Hepatocyte (in vitro differentiated cells): ENCODE measurements at regions not wholly inside any gene's neighbourhood (a gene's known extent, or its start where the extent isn't known, plus 50 kb on each side); places are given as distances from the start of the nearest gene placed in this dataset.

Experiments used
- DNase-seq: peaks from one replicate; pipeline ENCODE4 v3.0.0-alpha.2; 2016; ENCODE audit warnings: low spot score
- H2AFZ ChIP-seq: fragments of 200-600 bp; sonication (generic); 2 replicates; pipeline ENCODE4 v1.6.0; 2016; ENCODE audit warnings: antibody characterized with exemption, mild to moderate bottlenecking
- H3K27ac ChIP-seq: fragments of 200-600 bp; sonication (generic); 2 replicates; pipeline ENCODE4 v1.5.1; 2016; ENCODE audit warnings: mild to moderate bottlenecking
- H3K27me3 ChIP-seq: fragments of 200-600 bp; sonication (generic); 2 replicates; pipeline ENCODE4 v1.6.1; 2016
- H3K36me3 ChIP-seq: fragments of 200-600 bp; sonication (generic); replicated peaks from 2 replicates; pipeline ENCODE4 v1.5.1; 2016; ENCODE audit warnings: low read depth; ENCODE audit not compliant: insufficient read depth
- H3K4me1 ChIP-seq: fragments of 200-600 bp; sonication (generic); 2 replicates; pipeline ENCODE4 v1.5.1; 2016; ENCODE audit warnings: mild to moderate bottlenecking, moderate library complexity; ENCODE audit not compliant: insufficient read depth
- H3K4me2 ChIP-seq: fragments of 200-600 bp; sonication (generic); 2 replicates; pipeline ENCODE4 v1.6.0; 2016
- H3K4me3 ChIP-seq: fragments of 200-600 bp; sonication (generic); 2 replicates; pipeline ENCODE4 v1.5.1; 2016; ENCODE audit warnings: mild to moderate bottlenecking
- H3K79me2 ChIP-seq: fragments of 200-600 bp; sonication (generic); 2 replicates; pipeline ENCODE4 v1.6.0; 2017; ENCODE audit warnings: mild to moderate bottlenecking
- H3K9me2 ChIP-seq: fragments of 200-600 bp; sonication (generic); replicated peaks from 2 replicates; pipeline ENCODE4 v1.6.0; 2017; ENCODE audit warnings: mild to moderate bottlenecking; ENCODE audit not compliant: insufficient read depth
- H3K9me3 ChIP-seq: fragments of 200-600 bp; sonication (generic); 2 replicates; pipeline ENCODE4 v1.5.1; 2016; ENCODE audit warnings: low read depth, mild to moderate bottlenecking
- H4K20me1 ChIP-seq: fragments of 200-600 bp; sonication (generic); 2 replicates; pipeline ENCODE4 v1.6.0; 2016; ENCODE audit warnings: mild to moderate bottlenecking; ENCODE audit not compliant: insufficient read depth, poor library complexity, severe bottlenecking
- EZH2 ChIP-seq: fragments of 200-600 bp; sonication (generic); IDR thresholded peaks from 2 replicates; pipeline ENCODE4 v1.6.1; 2016; ENCODE audit warnings: antibody characterized with exemption, mild to moderate bottlenecking, borderline replicate concordance
- EZH2phosphoT487 ChIP-seq: fragments of 200-600 bp; sonication (generic); IDR thresholded peaks from one replicate; pipeline ENCODE4 v1.6.1; 2018; ENCODE audit warnings: antibody characterized with exemption, mild to moderate bottlenecking, low read depth, moderate library complexity; ENCODE audit not compliant: unreplicated experiment, severe bottlenecking
- WGBS: methylation state at CpG from one replicate; pipeline ENCODE4 v1.1.6; 2016; ENCODE audit warnings: low lambda C conversion rate; ENCODE audit errors: missing lambda C conversion rate; 5-methylcytosine and 5-hydroxymethylcytosine counted together
- TF ChIP-seq, protein P1 (sequence below): fragments of 200-600 bp; sonication (generic); IDR thresholded peaks from 2 replicates; pipeline ENCODE4 v1.5.1; 2016; ENCODE audit warnings: antibody characterized with exemption, mild to moderate bottlenecking; ENCODE audit not compliant: poor library complexity

DNA sequence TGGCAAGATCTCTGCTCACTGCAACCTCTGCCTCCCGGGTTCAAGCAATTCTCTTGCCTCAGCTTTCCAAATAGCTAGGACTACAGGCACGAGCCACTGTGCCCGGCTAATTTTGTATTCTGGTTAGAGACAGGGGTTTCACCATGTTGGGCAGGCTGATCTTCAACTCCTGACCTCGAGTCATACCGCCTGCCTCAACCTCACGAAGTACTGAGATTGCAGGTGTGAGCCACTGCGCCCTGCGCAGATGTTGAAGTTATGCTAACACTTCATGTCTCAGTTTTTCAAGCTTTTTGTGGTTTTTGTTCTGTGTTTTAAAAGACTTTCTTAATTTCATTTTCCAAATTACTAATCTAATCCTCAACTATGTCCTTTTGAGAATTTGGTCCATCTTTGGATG is 154.4 kb upstream of the TLL1 start:
- Histone ChIP-seq H3K4me3 (no peak overlapping the region), H3K27ac (no peak overlapping the region), H3K27me3 (no peaks in the 10 kb centered on the region), H3K9me2 (no peaks in the 10 kb centered on the region), H3K36me3 (no peaks in the 10 kb centered on the region), H3K4me1 (no peaks in the 10 kb centered on the region), H3K9me3 (no peaks in the 10 kb centered on the region), H3K4me2 (no peak overlapping the region), H2AFZ (no peak overlapping the region), H3K79me2 (no peaks in the 10 kb centered on the region), H4K20me1 (no peaks in the 10 kb centered on the region)
- WGBS, result 94% methylated on average over 8 of the region's 8 CpGs
- TF ChIP-seq EZH2 (no peak), EZH2phosphoT487 (no peak)
- TF ChIP-seq, protein P1, sequence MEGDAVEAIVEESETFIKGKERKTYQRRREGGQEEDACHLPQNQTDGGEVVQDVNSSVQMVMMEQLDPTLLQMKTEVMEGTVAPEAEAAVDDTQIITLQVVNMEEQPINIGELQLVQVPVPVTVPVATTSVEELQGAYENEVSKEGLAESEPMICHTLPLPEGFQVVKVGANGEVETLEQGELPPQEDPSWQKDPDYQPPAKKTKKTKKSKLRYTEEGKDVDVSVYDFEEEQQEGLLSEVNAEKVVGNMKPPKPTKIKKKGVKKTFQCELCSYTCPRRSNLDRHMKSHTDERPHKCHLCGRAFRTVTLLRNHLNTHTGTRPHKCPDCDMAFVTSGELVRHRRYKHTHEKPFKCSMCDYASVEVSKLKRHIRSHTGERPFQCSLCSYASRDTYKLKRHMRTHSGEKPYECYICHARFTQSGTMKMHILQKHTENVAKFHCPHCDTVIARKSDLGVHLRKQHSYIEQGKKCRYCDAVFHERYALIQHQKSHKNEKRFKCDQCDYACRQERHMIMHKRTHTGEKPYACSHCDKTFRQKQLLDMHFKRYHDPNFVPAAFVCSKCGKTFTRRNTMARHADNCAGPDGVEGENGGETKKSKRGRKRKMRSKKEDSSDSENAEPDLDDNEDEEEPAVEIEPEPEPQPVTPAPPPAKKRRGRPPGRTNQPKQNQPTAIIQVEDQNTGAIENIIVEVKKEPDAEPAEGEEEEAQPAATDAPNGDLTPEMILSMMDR, result no peak
- no peak for DNase-seq

DNA sequence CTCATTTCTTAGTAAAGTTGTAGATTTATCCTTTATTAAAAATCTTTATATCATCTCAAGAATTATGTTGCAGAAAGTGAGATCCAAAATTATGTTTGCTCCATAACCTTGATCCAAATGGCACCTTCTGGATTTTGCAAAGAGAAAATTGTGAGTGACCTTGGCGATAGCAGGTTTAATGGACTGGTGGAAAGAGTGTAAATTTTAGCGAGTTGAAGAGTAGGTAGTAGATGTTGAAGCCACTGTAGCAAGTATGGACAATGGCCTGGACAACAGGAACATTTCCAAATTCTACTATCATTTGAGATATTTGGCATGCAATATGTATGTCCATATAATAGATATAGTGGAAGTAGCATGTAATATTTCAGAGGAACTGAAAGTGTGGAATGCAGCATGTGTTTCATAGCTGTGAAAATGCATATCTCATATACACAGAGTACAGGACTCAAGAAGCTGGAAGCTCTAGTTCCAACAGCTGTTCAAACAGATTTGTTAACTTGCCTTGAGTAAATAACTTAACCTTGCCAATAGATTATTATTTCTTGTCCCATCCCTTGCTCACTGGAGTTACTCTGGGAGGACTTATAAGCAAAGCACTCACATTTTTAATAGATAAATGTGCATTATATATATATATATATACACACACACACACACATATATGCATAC is 152.5 kb upstream of the TLL1 start:
- Histone ChIP-seq H3K4me3 (no peak overlapping the region), H3K27me3 (no peaks in the 10 kb centered on the region), H4K20me1 (no peaks in the 10 kb centered on the region), H3K9me2 (no peaks in the 10 kb centered on the region), H3K36me3 (no peaks in the 10 kb centered on the region), H3K4me2 (no peak overlapping the region), H3K79me2 (no peaks in the 10 kb centered on the region), H3K9me3 (no peaks in the 10 kb centered on the region), H3K27ac (no peak overlapping the region), H3K4me1 (no peaks in the 10 kb centered on the region), H2AFZ (no peak overlapping the region)
- 95% methylated on average over 2 of the region's 2 CpGs for WGBS
- DNase-seq, result no peak
- TF ChIP-seq, protein P1, result no peak
- TF ChIP-seq EZH2phosphoT487 (no peak), EZH2 (no peak)

DNA sequence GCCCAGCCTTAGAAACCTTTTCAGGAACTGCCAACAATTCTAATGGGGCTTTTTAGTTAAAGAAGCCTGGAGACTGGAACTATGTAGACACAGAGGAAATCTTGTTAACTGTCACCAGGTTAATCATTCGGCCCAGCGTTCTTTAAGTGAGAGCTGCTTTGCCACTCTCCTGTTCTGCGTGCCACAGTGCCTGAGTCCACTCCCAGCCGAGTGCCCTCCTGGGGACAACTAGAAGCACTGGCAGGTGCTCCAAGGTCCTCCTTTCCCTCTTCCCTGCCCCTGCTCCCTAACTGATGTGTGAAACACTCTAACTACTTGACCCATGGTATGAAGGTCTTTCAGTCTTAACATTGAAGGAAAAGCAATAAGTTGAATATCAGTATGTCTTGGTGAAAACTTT is 151.2 kb upstream of the TLL1 start:
- no peaks in the 10 kb centered on the region for H3K9me3 ChIP-seq
- no peaks in the 10 kb centered on the region for H4K20me1 ChIP-seq
- no peaks in the 10 kb centered on the region for H3K79me2 ChIP-seq
- no peaks in the 10 kb centered on the region for H3K27me3 ChIP-seq
- H3K27ac ChIP-seq, result no peak overlapping the region
- no peaks in the 10 kb centered on the region for H3K4me1 ChIP-seq
- TF ChIP-seq EZH2 (no peak), EZH2phosphoT487 (no peak)
- TF ChIP-seq, protein P1, result no peak
- 89% methylated on average over 4 of the region's 4 CpGs for WGBS
- no peaks in the 10 kb centered on the region for H3K36me3 ChIP-seq
- H3K4me3 ChIP-seq, result no peak overlapping the region
- no peak overlapping the region for H3K4me2 ChIP-seq
- H3K9me2 ChIP-seq, result no peaks in the 10 kb centered on the region
- no peak overlapping the region for H2AFZ ChIP-seq
- DNase-seq, result no peak
